H1 (cell line): ENCODE measurements at regions not wholly inside any gene's neighbourhood (a gene's known extent, or its start where the extent isn't known, plus 50 kb on each side); places are given as distances from the start of the nearest gene placed in this dataset.
"Not testable (repeated sequence)": the region's sequence is repeated elsewhere in the genome, so short reads cannot be mapped to it uniquely, and the experiment has no call there.

Source experiments
- CTCF ChIA-PET: fragments of 300-600 bp; sonication (Branson Sonifier 250); formaldehyde crosslinking; loops from one replicate; lab custom pipeline; 2021; ENCODE audit not compliant: partially characterized antibody; lab: Charles Lee
- POLR2A ChIA-PET: fragments of 300-600 bp; sonication (Branson Sonifier 250); formaldehyde crosslinking; loops from one replicate; lab custom pipeline; 2021; ENCODE audit warnings: inconsistent platforms; ENCODE audit not compliant: partially characterized antibody; lab: Charles Lee
- DNase-seq, 2 experiments: peaks; one replicate each; pipeline versions ENCODE4 v3.0.0 to v3.0.0-alpha.2; 2010 to 2022; ENCODE audit warnings: low spot score in 2 of 2, low read depth in 1 of 2, mixed read lengths in 1 of 2
- FAIRE-seq: peaks from 2 replicates; lab custom pipeline; 2011; peaks lifted over from hg19 to GRCh38; lab: Jason Lieb, UNC
- H2AFZ ChIP-seq: 2 replicates; pipeline ENCODE4 v1.8.1; 2012; ENCODE audit warnings: low read length, inconsistent platforms
- H2AK5ac ChIP-seq: 2 replicates; pipeline ENCODE4 v1.6.1; 2013; ENCODE audit warnings: low read depth, low read length
- H2BK120ac ChIP-seq: replicated peaks from 2 replicates; pipeline ENCODE3; 2013; ENCODE audit warnings: low read depth, low read length, inconsistent platforms
- H2BK12ac ChIP-seq: 2 replicates; pipeline ENCODE4 v1.6.1; 2013; ENCODE audit warnings: low read depth, low read length
- H2BK15ac ChIP-seq: 2 replicates; pipeline ENCODE4 v1.6.1; 2013; ENCODE audit warnings: low read length
- H2BK20ac ChIP-seq: 2 replicates; pipeline ENCODE4 v1.6.1; 2013; ENCODE audit warnings: low read length
- H2BK5ac ChIP-seq: 2 replicates; pipeline ENCODE4 v1.6.1; 2013; ENCODE audit warnings: low read depth, low read length
- H3K14ac ChIP-seq: 2 replicates; pipeline ENCODE4 v1.6.1; 2013; ENCODE audit warnings: inconsistent platforms; ENCODE audit not compliant: insufficient read length
- H3K18ac ChIP-seq: 2 replicates; pipeline ENCODE4 v1.6.1; 2013; ENCODE audit warnings: low read length; ENCODE audit errors: extremely low read depth
- H3K23ac ChIP-seq: 2 replicates; pipeline ENCODE4 v1.6.1; 2013; ENCODE audit warnings: inconsistent platforms; ENCODE audit not compliant: insufficient read length
- H3K23me2 ChIP-seq: 2 replicates; pipeline ENCODE4 v1.6.1; 2013; ENCODE audit warnings: low read depth, low read length
- H3K27ac ChIP-seq: 2 replicates; pipeline ENCODE4 v1.6.1; 2011; ENCODE audit warnings: low read depth, low read length, inconsistent platforms
- H3K27me3 ChIP-seq, 4 experiments: replicated peaks in 1 of 4; 1 replicate in 1 of 4; 2 replicates in 3 of 4; pipeline versions ENCODE4 v1.6.1 to v1.8.1; 2011 to 2013; ENCODE audit warnings: low read length in 3 of 4, mild to moderate bottlenecking in 3 of 4, inconsistent platforms in 2 of 4, mixed read lengths in 2 of 4, moderate library complexity in 1 of 4; ENCODE audit not compliant: control insufficient read depth in 3 of 4, insufficient read depth in 3 of 4; ENCODE audit errors: extremely low read depth in 1 of 4
- H3K36me3 ChIP-seq, 4 experiments: 2 replicates each; pipeline versions ENCODE4 v1.6.1 to v1.8.1; 2011 to 2013; ENCODE audit warnings: mild to moderate bottlenecking in 4 of 4, low read length in 3 of 4, moderate library complexity in 2 of 4, control low read depth in 1 of 4, inconsistent platforms in 1 of 4; ENCODE audit not compliant: insufficient read depth in 4 of 4, control insufficient read depth in 2 of 4
- H3K4ac ChIP-seq: replicated peaks from 2 replicates; pipeline ENCODE3; 2013; ENCODE audit warnings: low read length, low read depth, mixed read lengths, inconsistent platforms; ENCODE audit not compliant: insufficient read length
- H3K4me1 ChIP-seq, 4 experiments: replicated peaks in 1 of 4; 1 replicate in 1 of 4; 2 replicates in 3 of 4; pipeline versions ENCODE4 v1.6.1 to v1.8.1; 2011 to 2013; ENCODE audit warnings: low read length in 3 of 4, inconsistent platforms in 2 of 4, mixed read lengths in 1 of 4; ENCODE audit not compliant: insufficient read depth in 4 of 4, control insufficient read depth in 3 of 4
- H3K4me2 ChIP-seq, 2 experiments: 2 replicates each; pipeline versions ENCODE4 v1.6.1 to v1.8.1; 2011 to 2013; ENCODE audit warnings: low read depth in 2 of 2, low read length in 2 of 2, control low read depth in 1 of 2, inconsistent platforms in 1 of 2, mild to moderate bottlenecking in 1 of 2; ENCODE audit not compliant: insufficient read depth in 1 of 2
- H3K4me3 ChIP-seq, 4 experiments: fragments of 200-600, 300-600 bp in 1 of 4; sonication (generic), shearing (Covaris generic), sonication (Bioruptor Twin) in 1 of 4; 2 replicates each; pipeline versions ENCODE4 v1.5.1 to v1.8.1; 2011 to 2016; ENCODE audit warnings: low read length in 4 of 4, low read depth in 3 of 4, control low read depth in 2 of 4, inconsistent platforms in 2 of 4, mild to moderate bottlenecking in 2 of 4, mixed read lengths in 1 of 4, moderate library complexity in 1 of 4; ENCODE audit not compliant: insufficient read depth in 2 of 4; ENCODE audit errors: extremely low read depth in 1 of 4
- H3K56ac ChIP-seq: replicated peaks from 2 replicates; pipeline ENCODE3; 2013; ENCODE audit warnings: low read depth, mild to moderate bottlenecking, mixed read lengths, low read length, inconsistent platforms; ENCODE audit not compliant: insufficient read length
- H3K79me1 ChIP-seq: 2 replicates; pipeline ENCODE4 v1.6.1; 2013; ENCODE audit warnings: low read depth, low read length, control low read depth
- H3K79me2 ChIP-seq, 2 experiments: 2 replicates each; pipeline versions ENCODE4 v1.6.1 to v1.8.1; 2012 to 2013; ENCODE audit warnings: low read length in 2 of 2, mild to moderate bottlenecking in 2 of 2, inconsistent platforms in 1 of 2; ENCODE audit not compliant: insufficient read depth in 2 of 2, control insufficient read depth in 1 of 2
- H3K9ac ChIP-seq, 4 experiments: replicated peaks in 1 of 4; 1 replicate in 1 of 4; 2 replicates in 3 of 4; pipeline versions ENCODE4 v1.6.1 to v1.8.1; 2011 to 2013; ENCODE audit warnings: low read depth in 3 of 4, low read length in 3 of 4, control low read depth in 2 of 4, mild to moderate bottlenecking in 2 of 4, moderate library complexity in 2 of 4, inconsistent platforms in 1 of 4; ENCODE audit errors: extremely low read depth in 1 of 4
- H3K9me3 ChIP-seq, 2 experiments: 2 replicates each; pipeline versions ENCODE4 v1.6.1 to v1.8.1; 2012 to 2013; ENCODE audit warnings: mild to moderate bottlenecking in 2 of 2, moderate library complexity in 2 of 2, control low read depth in 1 of 2, inconsistent platforms in 1 of 2, low read depth in 1 of 2, low read length in 1 of 2, mixed read lengths in 1 of 2; ENCODE audit not compliant: insufficient read depth in 2 of 2
- H4K20me1 ChIP-seq, 2 experiments: replicated peaks in 1 of 2; 2 replicates each; pipeline versions ENCODE3 to v1.8.1; 2011 to 2013; ENCODE audit warnings: inconsistent platforms in 2 of 2, low read length in 2 of 2, mild to moderate bottlenecking in 1 of 2; ENCODE audit not compliant: insufficient read depth in 2 of 2, control insufficient read depth in 1 of 2
- H4K5ac ChIP-seq: 2 replicates; pipeline ENCODE4 v1.6.1; 2013; ENCODE audit warnings: low read length, low read depth, mixed read lengths, inconsistent platforms; ENCODE audit not compliant: insufficient read length
- H4K8ac ChIP-seq: 2 replicates; pipeline ENCODE4 v1.8.0; 2013; ENCODE audit warnings: mild to moderate bottlenecking, moderate library complexity, low read length, inconsistent platforms; ENCODE audit not compliant: insufficient read depth; ENCODE audit errors: extremely low read depth
- H4K91ac ChIP-seq: replicated peaks from 2 replicates; pipeline ENCODE3; 2013; ENCODE audit warnings: low read length, mixed read lengths, inconsistent platforms; ENCODE audit not compliant: insufficient read length
- JUN ChIP-seq: IDR thresholded peaks from 2 replicates; pipeline ENCODE4 v1.6.1; 2011; ENCODE audit warnings: low read depth, mild to moderate bottlenecking, improper control_type of control experiment, low read length
- NRF1 ChIP-seq: IDR thresholded peaks from 2 replicates; pipeline ENCODE4 v1.6.1; 2011; ENCODE audit warnings: mild to moderate bottlenecking, low read depth, low read length, improper control_type of control experiment
- POLR2AphosphoS5 ChIP-seq: IDR thresholded peaks from 2 replicates; pipeline ENCODE4 v1.6.1; 2011; ENCODE audit warnings: low read depth, low read length
- POU5F1 ChIP-seq: IDR thresholded peaks from 2 replicates; pipeline ENCODE4 v1.6.1; 2011; ENCODE audit warnings: low read depth, mild to moderate bottlenecking, low read length, moderate library complexity
- SP1 ChIP-seq: IDR thresholded peaks from 2 replicates; pipeline ENCODE4 v1.6.1; 2011; ENCODE audit warnings: low read depth, low read length
- TAF1 ChIP-seq: IDR thresholded peaks from 2 replicates; pipeline ENCODE4 v1.6.1; 2011; ENCODE audit warnings: mild to moderate bottlenecking, low read depth, low read length
- ZNF274 ChIP-seq: IDR thresholded peaks from 2 replicates; pipeline ENCODE4 v1.7.0; 2012; ENCODE audit warnings: low read length, borderline replicate concordance; ENCODE audit errors: extremely low read depth
- WGBS, 2 experiments: shearing (Covaris generic) in 1 of 2; methylation state at CpG; one replicate each; pipeline versions ENCODE4 v1.1.6 to v1.1.7; 2013 to 2015; ENCODE audit warnings: low lambda C conversion rate in 2 of 2, mixed read lengths in 2 of 2, inconsistent platforms in 1 of 2, low coverage in 1 of 2, missing lambda C conversion rate in 1 of 2; ENCODE audit not compliant: insufficient replicate concordance in 2 of 2, insufficient coverage in 1 of 2, insufficient read length in 1 of 2; ENCODE audit errors: extremely low coverage in 1 of 2, missing lambda C conversion rate in 1 of 2; 5-methylcytosine and 5-hydroxymethylcytosine counted together

DNA sequence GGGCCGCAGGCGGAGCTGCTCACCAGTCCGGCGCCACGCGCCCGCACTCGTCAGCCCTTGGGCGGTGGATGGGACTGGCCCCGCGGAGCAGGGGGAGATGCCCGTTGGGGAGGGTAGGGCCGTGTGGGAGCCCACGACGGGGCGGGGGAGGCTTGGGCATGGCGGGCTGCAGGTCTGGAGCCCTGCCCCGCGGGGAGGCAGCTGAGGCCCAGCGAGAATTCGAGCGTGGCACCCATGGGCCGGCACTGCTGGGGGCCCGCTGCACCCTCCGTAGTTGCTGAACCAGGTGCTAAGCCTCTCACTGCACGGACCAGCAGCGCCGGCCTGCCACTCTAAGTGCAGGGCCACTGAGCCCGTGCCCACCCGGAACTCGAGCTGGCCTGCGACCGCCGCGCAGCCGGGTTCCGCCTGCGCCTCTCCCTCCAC, 182.4 kb upstream of the ERBB4 start (continued):
- TF ChIP-seq POLR2AphosphoS5: no peak
- TF ChIP-seq SP1: no peak
- no peak for TF ChIP-seq NRF1
- no peak for TF ChIP-seq TAF1
- no peak for TF ChIP-seq POU5F1
- TF ChIP-seq JUN: no peak
- TF ChIP-seq ZNF274: no peak
- TF ChIP-seq, all 59 proteins: peak for 0

DNA sequence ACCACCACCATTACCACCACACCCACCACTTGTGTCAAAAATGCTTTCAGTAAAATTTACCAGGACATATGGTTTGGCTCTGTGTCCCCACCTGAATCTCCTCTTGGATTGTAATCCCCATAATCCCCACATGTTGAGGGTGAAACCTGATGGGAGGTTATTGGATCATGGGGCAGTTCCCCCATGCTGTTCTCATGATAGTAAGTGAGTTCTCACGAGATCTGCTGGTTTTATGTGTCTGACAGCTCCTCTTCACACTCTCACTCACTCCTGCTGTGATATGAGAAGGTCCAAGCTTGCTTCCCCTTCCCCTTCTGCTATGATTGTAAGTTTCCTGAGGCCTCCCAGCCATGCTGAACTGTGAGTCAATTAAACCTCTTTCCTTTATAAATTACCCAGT, 176.8 kb upstream of the ERBB4 start:
- H3K4me2 ChIP-seq, POLR2A ChIA-PET, FAIRE-seq: not testable (repeated sequence)

More for the DNA sequence above, 176.8 kb upstream of the ERBB4 start:
- H3K18ac ChIP-seq, H3K36me3 ChIP-seq, H3K27me3 ChIP-seq, H3K79me1 ChIP-seq, DNase-seq, H2BK20ac ChIP-seq, H4K20me1 ChIP-seq, H3K14ac ChIP-seq, H3K9me3 ChIP-seq, H3K9ac ChIP-seq, H2BK120ac ChIP-seq, H2AFZ ChIP-seq, H3K79me2 ChIP-seq, H4K91ac ChIP-seq, H4K5ac ChIP-seq, H3K23ac ChIP-seq, H3K4ac ChIP-seq, H3K56ac ChIP-seq, H3K23me2 ChIP-seq, H3K4me1 ChIP-seq, H3K4me3 ChIP-seq, H4K8ac ChIP-seq, H2BK12ac ChIP-seq, H2BK5ac ChIP-seq, H2AK5ac ChIP-seq, H2BK15ac ChIP-seq, H3K27ac ChIP-seq: not testable (repeated sequence)
- 82% methylated on average over 1 of the region's 1 CpG; no CpG with 5 or more reads in 1 of the 2 experiments for WGBS, 2 experiments
- CTCF ChIA-PET: interaction anchor here (0.9 to 1.6 kb wide), 3 partner anchors 59 to 438 kb away, joined by 3 to 5 read pairs (median 3); no protein-coding TSS in a partner anchor
